GM21786 (cell line): ENCODE measurements at regions not wholly inside any gene's neighbourhood (a gene's known extent, or its start where the extent isn't known, plus 50 kb on each side); places are given as distances from the start of the nearest gene placed in this dataset.

Experiments used
- ATAC-seq: cut with Tn5 transposase; IDR thresholded peaks from one replicate; pipeline ENCODE4 v1.9.1; 2021; ENCODE audit not compliant: unreplicated experiment

DNA sequence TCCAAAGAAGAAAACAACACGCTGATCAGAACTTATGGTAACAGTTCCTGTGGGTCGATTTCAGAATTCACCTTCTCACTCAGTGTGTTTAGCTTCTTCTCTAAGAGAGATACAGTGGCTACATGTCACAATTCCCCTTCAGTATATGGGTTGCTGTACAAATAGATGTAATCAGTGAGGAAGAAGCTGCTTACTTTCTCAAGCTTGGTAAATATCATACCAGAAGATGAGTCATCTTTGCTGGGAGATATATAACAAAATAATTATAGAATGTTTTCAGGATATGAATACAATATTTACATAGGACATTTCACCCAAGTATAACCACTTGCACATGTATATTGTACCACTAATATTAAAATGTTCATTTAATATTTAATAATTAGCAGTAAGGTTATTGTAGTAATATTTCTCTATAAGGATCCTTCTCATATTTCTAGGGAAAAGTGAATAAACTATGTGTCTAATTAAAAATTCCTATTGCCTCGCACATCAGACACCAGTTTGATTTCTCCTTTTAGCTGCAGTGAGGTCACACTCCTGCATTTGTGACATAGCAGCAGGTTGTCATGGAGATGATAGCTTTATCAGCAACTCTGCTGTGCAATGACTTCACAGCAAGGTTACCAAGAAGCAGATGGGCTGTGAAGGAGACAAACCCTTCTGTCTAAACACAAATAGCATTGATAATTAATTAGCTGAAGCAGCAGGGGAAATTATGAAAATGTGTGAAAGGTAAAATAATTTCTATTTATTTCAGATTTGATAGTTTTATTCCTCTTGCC, 211.4 kb downstream of the TUSC7 start:
- ATAC-seq, result no peak

DNA sequence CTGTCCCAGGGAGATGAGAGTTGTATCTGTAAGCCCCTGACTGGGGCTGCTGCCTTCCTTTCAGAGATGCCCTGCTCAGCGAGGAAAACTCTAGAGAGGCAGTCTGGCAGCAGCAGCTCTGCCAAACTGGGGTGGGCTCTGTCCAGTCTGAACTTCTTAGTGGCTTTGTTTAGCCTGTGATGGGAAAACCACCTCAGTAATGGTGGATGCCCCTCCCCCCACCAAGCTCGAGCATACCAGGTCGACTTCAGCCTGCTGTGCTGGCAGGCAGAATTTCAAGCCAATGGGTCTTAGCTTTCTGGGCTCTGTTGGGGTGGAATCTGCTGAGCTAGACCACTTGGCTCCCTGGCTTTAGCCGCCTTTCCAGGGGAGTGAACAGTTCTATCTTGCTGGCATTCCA, 218.3 kb downstream of the TUSC7 start:
- ATAC-seq, result no peak

DNA sequence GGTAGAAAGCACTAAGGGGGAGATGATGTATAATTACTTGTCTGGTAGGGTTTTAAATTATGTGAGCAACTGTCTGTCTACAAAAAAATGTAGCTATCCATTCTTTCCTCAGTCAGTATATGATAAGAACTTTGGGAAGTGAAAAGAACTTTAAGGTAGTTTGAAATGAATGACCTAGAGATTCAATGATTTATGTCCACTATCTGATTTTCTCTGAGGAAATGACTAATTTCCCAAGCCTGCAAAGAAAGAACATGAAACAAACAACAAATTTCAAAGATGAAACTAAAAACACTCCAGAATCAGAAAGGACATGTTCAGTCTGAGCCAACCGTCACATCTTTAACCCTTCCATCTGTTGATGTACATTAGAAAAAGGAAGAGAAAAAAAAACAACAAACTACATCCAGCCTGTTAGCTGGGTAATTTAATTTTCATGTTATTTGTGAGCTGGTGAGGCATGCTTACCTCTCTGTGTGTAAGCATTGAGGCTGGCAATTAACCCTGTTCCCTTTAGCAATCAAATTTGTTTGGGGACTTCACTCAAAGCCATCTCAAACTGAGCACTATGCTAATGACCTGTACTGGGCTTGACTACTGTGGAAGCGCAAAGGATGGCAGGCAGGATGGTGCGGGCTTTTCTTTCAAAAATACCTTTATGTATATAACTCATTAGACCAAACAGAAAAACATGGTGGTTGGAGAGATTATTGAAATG, 220.1 kb downstream of the TUSC7 start:
- no peak for ATAC-seq

DNA sequence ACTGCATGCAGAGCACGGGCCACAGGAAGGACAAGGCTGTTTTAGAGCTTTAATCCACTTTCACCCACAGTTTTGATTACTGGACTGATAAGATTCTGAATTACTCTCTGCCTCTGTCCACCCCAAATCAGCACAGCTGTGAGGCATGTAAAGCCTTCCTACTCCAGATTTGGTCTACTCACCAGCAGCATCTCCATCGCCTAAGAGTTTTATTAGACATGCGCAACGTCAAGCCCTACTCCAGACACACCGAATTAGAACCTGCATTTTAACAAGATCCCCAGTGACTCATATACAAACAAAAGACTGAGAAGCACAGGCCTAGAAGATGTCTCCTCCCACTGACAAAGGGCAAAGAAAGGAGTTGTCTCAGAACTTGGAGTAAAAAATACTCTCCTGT, 221.2 kb downstream of the TUSC7 start:
- ATAC-seq, result no peak

DNA sequence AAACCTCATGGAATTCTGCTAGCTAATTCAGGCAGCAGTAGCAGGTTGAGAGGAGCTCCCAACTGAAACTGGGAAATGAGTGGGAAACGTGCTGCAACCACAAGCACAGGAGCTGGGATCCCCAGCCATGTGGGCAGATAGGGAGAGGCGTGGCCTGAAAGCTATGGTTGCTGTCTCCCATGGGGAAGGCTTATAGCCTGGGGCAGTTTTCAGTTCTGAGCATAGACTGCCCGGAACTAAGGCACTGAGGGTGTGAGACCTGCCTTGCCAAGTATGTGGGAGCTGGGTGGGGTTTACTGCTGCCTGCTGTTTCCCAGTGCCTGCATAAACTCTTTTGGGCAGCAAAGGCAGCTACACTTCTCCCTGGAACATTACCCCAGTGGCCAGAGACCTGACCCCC, 229.5 kb downstream of the TUSC7 start:
- no peak for ATAC-seq

DNA sequence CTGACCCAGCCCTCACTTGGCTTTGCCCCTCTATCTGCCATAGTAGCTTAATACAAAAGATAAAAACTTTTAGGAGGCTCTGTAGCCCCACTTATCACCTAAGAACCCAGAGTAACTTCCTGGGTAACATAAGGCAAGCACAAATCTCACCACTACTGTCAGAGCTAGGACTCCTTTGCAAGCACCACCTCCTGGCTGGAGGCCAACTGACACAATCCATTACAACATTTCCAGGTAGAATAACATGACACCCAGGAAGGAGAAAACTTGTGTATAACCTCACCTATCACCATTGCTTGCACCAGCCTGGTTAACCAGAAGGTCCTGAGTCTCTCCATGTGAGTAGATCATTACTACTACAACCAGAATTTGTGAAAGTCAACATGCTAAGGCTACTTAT, 230.0 kb downstream of the TUSC7 start:
- ATAC-seq, result no peak

DNA sequence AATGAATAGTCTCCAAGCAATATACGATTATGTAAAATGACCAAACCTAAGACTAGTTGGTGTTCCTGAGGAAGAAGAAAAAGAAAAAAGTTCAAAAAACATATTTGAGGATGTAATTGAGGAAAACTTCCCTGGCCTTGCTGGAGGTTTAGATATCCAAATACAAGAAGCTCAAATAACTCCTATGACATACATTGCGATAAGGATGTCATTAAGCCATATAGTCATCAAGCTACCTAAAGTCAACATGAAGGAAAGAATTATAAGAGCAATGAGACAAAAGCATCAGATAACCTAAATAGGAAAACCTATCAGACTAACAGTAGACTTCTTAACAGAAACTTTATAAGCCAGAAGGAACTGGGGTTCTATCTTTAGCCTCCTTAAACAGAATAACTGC, 231.1 kb downstream of the TUSC7 start:
- no peak for ATAC-seq

DNA sequence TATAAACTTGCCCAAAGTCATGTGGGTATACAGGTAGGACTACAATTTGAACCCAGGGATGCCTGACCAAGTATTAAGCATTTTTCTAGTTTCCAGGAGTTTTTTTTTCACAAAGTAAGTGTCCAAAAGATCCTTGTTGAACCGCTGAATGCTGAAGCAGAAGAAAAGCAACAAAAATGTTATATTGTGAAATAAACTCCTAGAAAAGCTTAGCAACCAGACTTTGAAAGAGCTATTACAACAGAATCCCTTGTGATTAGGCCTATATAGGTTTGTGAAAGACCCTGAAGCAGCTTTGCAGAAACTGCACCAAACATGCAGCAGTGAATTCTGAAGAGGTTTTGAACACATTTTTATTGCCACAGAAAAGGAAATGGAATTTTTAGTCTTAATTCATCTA, 236.8 kb downstream of the TUSC7 start:
- no peak for ATAC-seq

DNA sequence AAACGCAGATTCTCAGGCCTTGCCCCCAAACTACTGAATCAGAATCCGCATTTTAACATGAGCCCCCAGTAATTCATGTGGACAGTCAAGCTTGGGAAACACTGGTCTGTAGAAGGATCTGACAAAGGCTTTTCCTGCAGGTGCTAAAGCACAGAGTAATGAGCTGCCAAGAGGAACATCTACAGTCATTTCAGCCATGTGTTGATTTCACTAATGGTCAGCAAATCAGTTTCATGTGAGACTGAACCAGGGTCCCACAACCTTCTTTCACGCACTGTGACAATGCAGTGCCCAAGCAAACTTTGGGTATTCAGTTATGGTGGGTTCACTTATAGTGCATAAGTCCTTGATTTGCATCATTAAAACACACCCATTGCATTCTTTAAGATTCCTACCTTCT, 237.6 kb downstream of the TUSC7 start:
- no peak for ATAC-seq

DNA sequence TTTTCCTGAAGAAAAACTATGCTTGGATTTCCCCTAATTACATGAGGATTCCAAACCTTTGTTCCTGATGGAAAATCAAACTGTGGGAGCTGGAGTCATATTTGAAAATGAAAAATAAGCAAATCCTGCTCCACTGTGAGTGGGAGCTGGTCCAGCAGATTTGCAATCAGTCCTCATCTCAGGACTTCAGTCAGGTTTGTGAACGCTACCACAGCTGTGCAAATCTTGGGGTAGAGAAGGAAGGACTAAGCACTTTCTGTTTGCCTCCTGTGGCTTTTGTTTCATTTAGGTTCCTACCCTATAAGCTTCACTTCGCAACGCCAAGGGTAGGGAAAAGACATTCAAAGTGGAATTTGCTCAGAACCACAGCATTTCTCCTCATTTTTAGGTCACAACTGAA, 238.2 kb downstream of the TUSC7 start:
- ATAC-seq, result no peak

DNA sequence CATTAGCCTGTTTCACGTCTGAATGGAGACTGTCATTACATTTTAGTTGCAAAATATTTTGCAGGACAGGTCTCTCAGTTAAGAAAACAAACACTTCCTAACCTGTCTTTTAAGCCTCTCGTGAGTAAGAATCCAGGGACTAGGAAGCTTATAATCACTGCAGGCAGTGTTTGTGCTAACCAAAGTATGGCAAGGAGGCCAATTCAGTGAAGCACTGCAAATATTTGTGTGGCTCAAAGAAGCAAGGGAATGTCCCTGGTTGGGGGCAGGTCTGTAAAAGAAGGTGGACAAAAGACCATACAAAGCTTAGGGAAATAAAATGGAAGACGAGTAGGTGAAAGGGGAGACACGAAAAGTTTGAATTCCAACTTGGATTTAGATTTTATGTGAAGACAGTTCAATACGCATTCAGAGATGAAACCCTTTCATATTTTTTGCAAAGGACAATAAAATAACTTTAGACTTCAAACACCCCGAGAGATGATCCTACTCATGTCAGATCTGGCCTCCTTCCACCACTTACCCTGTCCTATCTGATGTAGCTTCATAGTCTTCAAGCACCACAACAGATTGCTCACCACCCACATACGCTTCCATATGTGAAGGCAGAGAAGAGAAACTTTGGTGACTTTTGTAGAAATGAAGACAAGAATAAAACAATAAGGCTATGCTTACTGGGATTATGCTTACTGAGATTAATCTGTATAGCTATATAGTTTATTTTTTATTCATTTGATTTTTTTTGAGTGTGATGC, 240.9 kb downstream of the TUSC7 start:
- ATAC-seq, result no peak

DNA sequence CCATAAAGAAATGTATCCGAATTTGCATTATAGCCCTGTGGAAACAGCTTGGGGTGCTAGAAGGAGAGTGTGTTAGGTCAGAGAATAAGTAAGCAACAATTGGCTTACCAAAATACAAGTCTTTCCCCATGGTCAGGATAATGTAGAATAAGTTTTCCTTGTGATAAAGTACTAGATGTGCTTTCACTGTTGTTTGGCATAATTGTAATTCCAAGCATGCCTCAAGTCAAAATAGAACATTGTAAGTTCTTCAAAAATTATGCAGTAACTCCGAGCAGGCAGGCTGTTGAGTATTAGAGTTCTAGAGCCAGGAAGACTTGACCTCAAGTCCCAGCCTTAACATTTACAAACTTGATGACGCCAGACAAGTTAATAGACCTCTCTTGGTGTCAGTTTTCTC, 242.0 kb downstream of the TUSC7 start:
- no peak for ATAC-seq

DNA sequence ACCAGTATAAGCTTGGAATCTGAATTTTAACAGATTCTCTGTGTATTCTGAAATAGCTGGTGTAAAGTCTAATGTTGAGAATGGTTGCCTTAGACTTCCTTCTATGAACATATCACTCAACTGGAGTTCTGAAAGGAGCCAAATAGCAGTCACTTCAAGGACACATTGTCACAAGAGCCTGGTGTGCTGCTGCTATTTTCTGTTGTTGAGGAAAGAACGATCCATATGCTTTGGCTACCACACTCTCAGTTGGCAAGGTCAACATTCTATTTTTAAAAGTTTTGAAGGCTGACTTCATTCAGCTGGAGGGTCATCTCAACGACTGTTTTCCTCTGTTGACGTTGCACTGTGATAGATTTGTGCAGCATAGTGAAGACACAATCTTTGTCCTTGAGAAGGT, 248.7 kb downstream of the TUSC7 start:
- no peak for ATAC-seq

DNA sequence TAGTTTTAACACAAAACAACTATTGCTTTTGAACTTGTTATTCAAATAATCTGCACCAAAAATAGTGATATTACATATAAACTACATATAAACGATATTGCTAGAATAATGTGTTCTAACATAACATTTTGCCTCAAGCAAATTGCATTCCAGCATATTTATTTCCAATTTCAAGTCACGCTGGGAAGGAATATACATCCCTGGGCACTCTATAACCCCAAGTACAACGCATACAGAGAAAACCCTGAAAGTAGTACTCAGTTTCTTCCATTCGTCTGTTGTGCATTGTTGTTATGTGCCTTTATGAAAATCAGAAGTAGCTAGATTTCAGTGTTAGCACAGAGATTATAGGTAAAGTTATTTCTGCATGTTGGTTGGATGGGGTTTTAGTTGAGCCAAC, 251.5 kb downstream of the TUSC7 start:
- ATAC-seq, result no peak

DNA sequence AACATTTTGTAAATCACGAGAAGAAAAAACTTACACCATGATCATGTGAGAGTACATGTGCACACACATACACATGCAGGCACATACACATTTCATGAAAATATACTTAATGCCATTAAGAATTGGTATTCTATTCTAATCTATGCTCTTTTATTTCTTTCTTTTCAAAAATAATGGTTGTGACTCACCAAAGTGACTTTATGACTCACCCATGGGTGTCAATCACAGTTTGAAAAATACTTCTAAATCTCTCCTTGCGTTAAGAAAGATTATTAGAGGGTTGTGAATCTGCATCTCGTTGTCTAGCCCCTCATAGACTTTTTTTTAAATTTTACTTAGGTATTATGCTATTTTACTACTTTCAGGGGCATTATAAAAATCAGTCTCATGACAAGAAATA, 254.2 kb downstream of the TUSC7 start:
- ATAC-seq, result no peak

DNA sequence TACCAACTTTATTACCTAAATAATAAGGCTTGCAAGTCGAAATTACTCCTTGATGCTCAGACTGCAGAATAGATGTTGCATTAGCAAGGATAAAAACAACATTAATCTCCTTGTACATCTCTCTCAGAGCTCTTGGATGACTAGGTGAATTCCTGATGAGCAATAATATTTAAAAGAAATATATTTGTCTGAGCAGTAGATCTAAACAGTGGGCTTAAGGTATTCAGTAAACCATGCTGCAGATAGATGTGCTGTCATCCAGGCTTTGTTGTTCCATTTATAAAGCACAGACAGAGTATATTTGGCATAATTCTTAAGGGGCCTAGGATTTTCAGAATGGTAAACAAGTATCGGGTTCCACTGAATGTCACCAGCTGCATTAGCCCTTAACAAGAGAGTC, 257.1 kb downstream of the TUSC7 start:
- ATAC-seq, result no peak

DNA sequence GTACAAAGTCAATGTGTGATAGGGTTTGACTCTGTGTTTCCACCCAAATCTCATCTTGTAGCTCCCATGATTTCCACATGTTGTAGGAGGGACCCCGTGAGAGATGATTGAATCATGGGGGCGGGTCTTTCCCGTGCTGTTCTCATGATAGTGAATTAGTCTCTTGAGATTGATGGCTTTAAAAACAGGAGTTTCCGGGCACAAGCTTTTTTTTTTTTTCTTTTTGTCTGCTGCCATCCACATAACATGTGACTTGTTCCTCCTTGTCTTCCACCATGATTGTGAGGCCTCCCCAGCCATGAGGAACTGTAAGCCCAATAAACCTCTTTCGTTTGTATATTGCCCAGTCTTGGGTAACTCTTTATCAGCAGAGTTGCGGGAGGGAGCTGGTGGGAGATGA, 259.6 kb downstream of the TUSC7 start:
- no peak for ATAC-seq

DNA sequence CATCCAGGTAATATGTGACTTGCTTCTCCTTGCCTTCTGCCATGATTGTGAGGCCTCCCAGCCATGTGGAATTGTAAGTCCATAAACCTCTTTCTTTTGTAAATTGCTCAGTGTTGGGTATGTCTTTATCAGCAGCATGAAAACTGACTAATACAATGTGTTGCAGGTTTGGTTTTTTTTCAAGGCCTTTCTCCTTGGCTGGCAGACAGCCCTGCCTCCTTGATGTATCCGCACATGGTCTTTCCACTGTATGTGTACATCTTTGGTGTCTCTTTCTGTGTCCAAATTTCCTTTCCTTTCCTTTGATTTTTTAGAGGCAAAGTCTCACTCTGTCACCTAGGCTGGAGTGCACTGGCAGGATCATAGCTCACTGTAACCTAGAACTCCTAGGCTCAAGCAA, 260.1 kb downstream of the TUSC7 start:
- no peak for ATAC-seq

DNA sequence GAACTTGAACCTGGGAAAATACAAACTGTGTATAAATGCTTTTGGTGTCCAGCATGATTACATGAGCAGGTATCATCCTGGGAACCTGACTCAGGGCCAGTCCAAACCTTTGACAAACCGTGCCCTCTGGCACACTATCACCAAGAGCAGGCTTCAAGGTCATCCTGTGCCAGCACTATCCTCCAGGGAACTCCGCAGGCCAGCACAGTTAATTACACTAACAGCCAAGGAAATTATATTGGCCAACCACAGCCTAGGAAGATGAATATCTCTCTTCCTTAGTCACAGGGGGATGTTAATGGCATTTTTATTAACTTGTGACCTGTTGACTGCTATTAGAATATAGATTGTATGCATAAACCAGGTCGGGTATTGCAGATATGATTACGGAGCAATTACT, 262.0 kb downstream of the TUSC7 start:
- ATAC-seq, result no peak

DNA sequence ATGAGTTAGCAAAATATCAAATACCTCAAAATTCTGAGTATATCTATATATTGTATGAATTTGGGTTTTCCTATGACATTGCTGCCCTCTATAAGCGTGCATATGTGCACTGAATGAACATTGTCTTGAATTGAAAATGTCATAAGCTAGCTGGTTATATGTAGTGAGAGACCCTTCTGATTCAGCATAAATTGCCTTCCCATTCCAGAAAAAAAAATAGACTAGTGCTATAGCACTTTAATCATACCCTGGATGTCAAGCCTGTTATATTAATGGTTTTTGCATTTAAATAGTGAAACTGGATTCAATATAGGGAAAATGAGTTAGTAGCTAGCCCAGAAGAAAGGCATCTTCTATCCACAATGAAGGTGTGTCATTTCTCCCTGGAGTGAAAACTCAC, 265.1 kb downstream of the TUSC7 start:
- no peak for ATAC-seq

DNA sequence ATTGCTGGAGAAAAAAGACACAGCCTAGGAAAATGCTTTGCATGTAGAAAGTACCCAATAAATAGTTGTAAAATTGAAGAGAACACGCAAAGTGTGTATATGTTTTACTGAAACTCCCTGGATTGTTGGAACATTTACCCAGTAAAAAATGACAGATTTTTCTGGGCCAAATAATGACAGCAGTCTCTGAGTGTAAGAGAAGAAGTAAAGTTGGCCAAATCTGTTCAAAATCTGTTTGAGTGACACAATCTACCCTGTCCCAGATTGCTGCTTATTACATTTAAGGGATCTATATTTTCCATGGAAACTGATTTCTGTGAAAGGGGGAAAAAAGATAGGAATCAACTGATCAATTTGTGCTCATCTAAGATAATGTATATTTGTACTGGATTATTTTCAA, 267.9 kb downstream of the TUSC7 start:
- no peak for ATAC-seq

DNA sequence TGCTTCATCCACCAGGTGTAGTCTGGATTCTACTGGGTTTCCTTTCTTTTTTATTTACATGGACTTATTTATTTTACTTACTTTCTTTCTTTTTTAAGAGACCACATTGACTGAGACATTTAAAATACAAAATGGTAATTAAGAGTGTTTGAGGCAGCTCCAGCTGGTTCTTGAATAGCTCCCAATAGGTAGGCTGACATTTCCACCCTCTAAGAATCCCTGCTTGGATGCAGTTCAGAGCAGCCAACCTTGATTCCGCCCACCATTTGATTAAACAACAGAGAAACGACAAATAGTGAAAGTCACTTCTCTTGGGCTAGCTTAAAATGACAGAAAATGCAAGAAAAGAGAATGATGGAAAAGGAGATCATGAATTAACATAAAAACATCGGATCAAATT, 270.5 kb downstream of the TUSC7 start:
- no peak for ATAC-seq
